HepG2 (cell line): ENCODE measurements at regions not wholly inside any gene's neighbourhood (a gene's known extent, or its start where the extent isn't known, plus 50 kb on each side); places are given as distances from the start of the nearest gene placed in this dataset.

ENCODE experiments used
- ATAC-seq: fragments of 200-7000 bp; cut with Tn5 transposase; 3 replicates; pipeline ENCODE4 v1.9.1; 2020; ENCODE audit warnings: mild to moderate bottlenecking, moderate library complexity
- BruUV-seq: library from RNA; stranded (reverse); fragments of 400-500 nt; replicated peaks from 2 replicates; lab custom pipeline; 2021; lab: Mats Ljungman, UMichigan
- CTCF ChIA-PET: fragments of 300-600 bp; formaldehyde crosslinking; extraction: SDS; loops from one replicate; lab custom pipeline; 2021; ENCODE audit warnings: low total read pairs, inconsistent platforms, low intra/inter-chr PET ratio; lab: Yijun Ruan, JAX
- POLR2A ChIA-PET: fragments of 350-600 bp; sonication (Branson Sonifier 250); formaldehyde crosslinking; loops from one replicate; lab custom pipeline; 2020; ENCODE audit warnings: antibody characterized with exemption, inconsistent platforms; lab: Yijun Ruan, JAX
- DNase-seq: peaks from one replicate; pipeline ENCODE4 v3.0.0-alpha.2; 2015; ENCODE audit warnings: low spot score
- FAIRE-seq: peaks from 3 replicates; lab custom pipeline; 2011; peaks lifted over from hg19 to GRCh38; lab: Jason Lieb, UNC
- H2AFZ ChIP-seq: one replicate; pipeline ENCODE4 v1.6.1; 2011; ENCODE audit warnings: low read length, inconsistent platforms
- H3K27ac ChIP-seq: fragments of 300-600 bp; 3 replicates; pipeline ENCODE4 v1.8.0; 2011; ENCODE audit warnings: mixed run types, mild to moderate bottlenecking, mixed read lengths, low read length, inconsistent platforms; ENCODE audit not compliant: insufficient read depth; ENCODE audit errors: extremely low read length
- H3K27me3 ChIP-seq, 2 experiments: fragments of 200-600 bp in 1 of 2; 2 replicates in 1 of 2; 3 replicates in 1 of 2; pipeline versions ENCODE4 v1.6.0 to v1.8.0; 2011; ENCODE audit warnings: low read length in 2 of 2, mild to moderate bottlenecking in 2 of 2, moderate library complexity in 2 of 2, inconsistent platforms in 1 of 2; ENCODE audit not compliant: insufficient read depth in 2 of 2, control insufficient read depth in 1 of 2
- H3K36me3 ChIP-seq, 2 experiments: fragments of 200-600 bp in 1 of 2; replicated peaks in 1 of 2; 2 replicates in 1 of 2; 3 replicates in 1 of 2; pipeline versions ENCODE4 v1.5.1 to v1.8.0; 2011; ENCODE audit warnings: low read length in 2 of 2, inconsistent platforms in 1 of 2; ENCODE audit not compliant: insufficient read depth in 2 of 2, control insufficient read depth in 1 of 2
- H3K4me1 ChIP-seq: 2 replicates; pipeline ENCODE4 v1.5.1; 2012; ENCODE audit warnings: low read length, inconsistent platforms; ENCODE audit not compliant: insufficient read depth
- H3K4me2 ChIP-seq: 2 replicates; pipeline ENCODE4 v1.6.0; 2011; ENCODE audit warnings: low read depth, low read length, inconsistent platforms
- H3K4me3 ChIP-seq, 3 experiments: fragments of 200-600 bp in 1 of 3; sonication (generic), shearing (Covaris generic) in 1 of 3; replicated peaks in 1 of 3; 2 replicates each; pipeline ENCODE4 v1.5.1; 2011 to 2016; ENCODE audit warnings: low read length in 3 of 3, inconsistent platforms in 2 of 3, low read depth in 2 of 3, mild to moderate bottlenecking in 2 of 3, control low read depth in 1 of 3, mixed read lengths in 1 of 3; ENCODE audit not compliant: insufficient read depth in 1 of 3
- H3K79me2 ChIP-seq: one replicate; pipeline ENCODE4 v1.6.1; 2011; ENCODE audit warnings: low read length, inconsistent platforms; ENCODE audit not compliant: insufficient read depth
- H3K9ac ChIP-seq: 2 replicates; pipeline ENCODE4 v1.6.0; 2011; ENCODE audit warnings: mild to moderate bottlenecking, low read depth, low read length, inconsistent platforms; ENCODE audit not compliant: insufficient read depth
- H3K9me3 ChIP-seq: 2 replicates; pipeline ENCODE4 v1.5.1; 2012; ENCODE audit warnings: mild to moderate bottlenecking, low read length
- H4K20me1 ChIP-seq: 2 replicates; pipeline ENCODE4 v1.6.0; 2011; ENCODE audit warnings: inconsistent platforms, mild to moderate bottlenecking, low read length, moderate library complexity; ENCODE audit not compliant: insufficient read depth
- LCORL ChIP-seq, 2 experiments: fragments of 450-650 bp in 1 of 2; sonication (generic) in 1 of 2; formaldehyde crosslinking in 1 of 2; IDR thresholded peaks; 2 replicates each; pipeline versions ENCODE4 v1.5.0 to v1.6.1; 2017 to 2020; ENCODE audit warnings: antibody characterized with exemption in 1 of 2, missing genetic modification reagents in 1 of 2
- TCF7 ChIP-seq: sonication (generic); IDR thresholded peaks from 2 replicates; pipeline ENCODE4 v1.6.1; 2016; ENCODE audit warnings: antibody characterized with exemption, low read depth
- ZNF678 ChIP-seq: sonication (generic); formaldehyde crosslinking; IDR thresholded peaks from 2 replicates; pipeline ENCODE4 v1.4.0; 2020; ENCODE audit warnings: mild to moderate bottlenecking, missing genetic modification reagents
- ZNF776 ChIP-seq: sonication (generic); formaldehyde crosslinking; IDR thresholded peaks from 2 replicates; pipeline ENCODE4 v1.4.0; 2020; ENCODE audit warnings: mild to moderate bottlenecking, missing genetic modification reagents
- WGBS: methylation state at CpG from one replicate; pipeline ENCODE4 v1.1.6; 2017; ENCODE audit warnings: low lambda C conversion rate; 5-methylcytosine and 5-hydroxymethylcytosine counted together
- in situ Hi-C: cut with HindIII; loops from 2 replicates; pipeline ENCODE4 v1.10.0; 2017; ENCODE audit warnings: low pct_unique_long_range_greater_than_20kb; ENCODE audit not compliant: extremely low pct_ligation_motif_present
- intact Hi-C: fragments of 100-400 bp; cut with micrococcal nuclease; formaldehyde crosslinking; loops from one replicate; pipeline ENCODE4 v1.10.0; 2022; ENCODE audit not compliant: unreplicated experiment
- TF ChIP-seq, protein P1 (sequence below): IDR thresholded peaks from 2 replicates; pipeline ENCODE4 v1.6.1; 2018; ENCODE audit warnings: missing genetic modification reagents, mild to moderate bottlenecking, missing compliant biosample characterization
- TF ChIP-seq, protein P2 (sequence below): sonication (generic); IDR thresholded peaks from 2 replicates; pipeline ENCODE4 v1.6.1; 2016; ENCODE audit warnings: low read depth, borderline replicate concordance
- TF ChIP-seq, protein P3 (sequence below): sonication (generic); formaldehyde crosslinking; IDR thresholded peaks from 2 replicates; pipeline ENCODE4 v1.9.0; 2022; ENCODE audit warnings: missing genetic modification reagents, mild to moderate bottlenecking, borderline replicate concordance
- TF ChIP-seq, protein P4 (sequence below): sonication (generic); formaldehyde crosslinking; IDR thresholded peaks from 2 replicates; pipeline ENCODE4 v1.5.0; 2020; ENCODE audit warnings: missing genetic modification reagents, mild to moderate bottlenecking, borderline replicate concordance

DNA sequence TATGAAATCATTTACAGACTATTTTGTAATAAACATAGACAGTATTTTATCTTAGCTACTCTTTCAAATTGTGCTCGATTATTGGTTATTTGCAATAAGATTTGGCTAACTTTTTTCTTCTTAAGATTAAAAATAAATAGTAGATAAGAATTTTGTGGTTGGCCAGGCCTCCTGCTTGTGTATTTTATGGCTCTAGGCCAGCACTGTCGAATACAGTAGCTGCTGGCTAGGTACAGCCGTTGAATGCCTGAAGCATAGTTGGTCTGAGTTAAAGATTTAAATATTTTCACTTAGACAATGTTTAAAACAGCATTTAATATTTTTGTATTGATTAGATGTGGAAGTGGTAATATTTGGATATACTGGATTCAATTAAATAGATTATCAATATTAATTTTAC, 481.0 kb downstream of the SPRY1 start:
- TF ChIP-seq ZNF678 (CRISPR knock-in tag) (no peak), ZNF776 (CRISPR knock-in tag) (no peak), TCF7 (no peak), LCORL (IDR thresholded peaks at IDR 0.05) (no peak), LCORL (CRISPR knock-in tag; IDR thresholded peaks at IDR 0.05) (no peak)
- TF ChIP-seq, protein P1, sequence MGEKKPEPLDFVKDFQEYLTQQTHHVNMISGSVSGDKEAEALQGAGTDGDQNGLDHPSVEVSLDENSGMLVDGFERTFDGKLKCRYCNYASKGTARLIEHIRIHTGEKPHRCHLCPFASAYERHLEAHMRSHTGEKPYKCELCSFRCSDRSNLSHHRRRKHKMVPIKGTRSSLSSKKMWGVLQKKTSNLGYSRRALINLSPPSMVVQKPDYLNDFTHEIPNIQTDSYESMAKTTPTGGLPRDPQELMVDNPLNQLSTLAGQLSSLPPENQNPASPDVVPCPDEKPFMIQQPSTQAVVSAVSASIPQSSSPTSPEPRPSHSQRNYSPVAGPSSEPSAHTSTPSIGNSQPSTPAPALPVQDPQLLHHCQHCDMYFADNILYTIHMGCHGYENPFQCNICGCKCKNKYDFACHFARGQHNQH (CRISPR knock-in tag), result no peak
- TF ChIP-seq, protein P2, sequence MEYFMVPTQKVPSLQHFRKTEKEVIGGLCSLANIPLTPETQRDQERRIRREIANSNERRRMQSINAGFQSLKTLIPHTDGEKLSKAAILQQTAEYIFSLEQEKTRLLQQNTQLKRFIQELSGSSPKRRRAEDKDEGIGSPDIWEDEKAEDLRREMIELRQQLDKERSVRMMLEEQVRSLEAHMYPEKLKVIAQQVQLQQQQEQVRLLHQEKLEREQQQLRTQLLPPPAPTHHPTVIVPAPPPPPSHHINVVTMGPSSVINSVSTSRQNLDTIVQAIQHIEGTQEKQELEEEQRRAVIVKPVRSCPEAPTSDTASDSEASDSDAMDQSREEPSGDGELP, result no peak
- TF ChIP-seq, protein P3, sequence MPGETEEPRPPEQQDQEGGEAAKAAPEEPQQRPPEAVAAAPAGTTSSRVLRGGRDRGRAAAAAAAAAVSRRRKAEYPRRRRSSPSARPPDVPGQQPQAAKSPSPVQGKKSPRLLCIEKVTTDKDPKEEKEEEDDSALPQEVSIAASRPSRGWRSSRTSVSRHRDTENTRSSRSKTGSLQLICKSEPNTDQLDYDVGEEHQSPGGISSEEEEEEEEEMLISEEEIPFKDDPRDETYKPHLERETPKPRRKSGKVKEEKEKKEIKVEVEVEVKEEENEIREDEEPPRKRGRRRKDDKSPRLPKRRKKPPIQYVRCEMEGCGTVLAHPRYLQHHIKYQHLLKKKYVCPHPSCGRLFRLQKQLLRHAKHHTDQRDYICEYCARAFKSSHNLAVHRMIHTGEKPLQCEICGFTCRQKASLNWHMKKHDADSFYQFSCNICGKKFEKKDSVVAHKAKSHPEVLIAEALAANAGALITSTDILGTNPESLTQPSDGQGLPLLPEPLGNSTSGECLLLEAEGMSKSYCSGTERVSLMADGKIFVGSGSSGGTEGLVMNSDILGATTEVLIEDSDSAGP, result no peak
- TF ChIP-seq, protein P4, sequence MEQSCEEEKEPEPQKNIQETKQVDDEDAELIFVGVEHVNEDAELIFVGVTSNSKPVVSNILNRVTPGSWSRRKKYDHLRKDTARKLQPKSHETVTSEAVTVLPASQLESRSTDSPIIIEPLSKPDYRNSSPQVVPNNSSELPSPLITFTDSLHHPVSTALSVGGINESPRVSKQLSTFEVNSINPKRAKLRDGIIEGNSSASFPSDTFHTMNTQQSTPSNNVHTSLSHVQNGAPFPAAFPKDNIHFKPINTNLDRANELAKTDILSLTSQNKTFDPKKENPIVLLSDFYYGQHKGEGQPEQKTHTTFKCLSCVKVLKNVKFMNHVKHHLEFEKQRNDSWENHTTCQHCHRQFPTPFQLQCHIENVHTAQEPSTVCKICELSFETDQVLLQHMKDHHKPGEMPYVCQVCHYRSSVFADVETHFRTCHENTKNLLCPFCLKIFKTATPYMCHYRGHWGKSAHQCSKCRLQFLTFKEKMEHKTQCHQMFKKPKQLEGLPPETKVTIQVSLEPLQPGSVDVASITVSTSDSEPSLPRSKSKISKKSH (CRISPR knock-in tag), result no peak
- no peaks in the 10 kb centered on the region for H3K36me3 ChIP-seq
- no peak overlapping the region for H3K4me3 ChIP-seq
- no peak overlapping the region for H3K9ac ChIP-seq
- H3K9me3 ChIP-seq, result no peaks in the 10 kb centered on the region
- peaks cover 12% of the 10 kb centered on the region for H3K4me1 ChIP-seq
- in situ Hi-C loops, result no loop called here
- H3K79me2 ChIP-seq, result no peaks in the 10 kb centered on the region
- no peaks in the 10 kb centered on the region for H3K27me3 ChIP-seq
- BruUV-seq, result no TSS peak
- no peak overlapping the region for H3K27ac ChIP-seq
- ChIA-PET CTCF (no interaction called here), POLR2A (no interaction called here)
- ATAC-seq (no peak), DNase-seq (no peak), FAIRE-seq (no peak)
- H3K4me2 ChIP-seq, result no peak overlapping the region
- intact Hi-C loops, result no loop called here
- no peak overlapping the region for H2AFZ ChIP-seq
- H4K20me1 ChIP-seq, result no peaks in the 10 kb centered on the region
- WGBS, result 75% methylated on average over 3 of the region's 3 CpGs
